Colonic mucosa (tissue), 4 donors: ENCODE measurements at regions not wholly inside any gene's neighbourhood (a gene's known extent, or its start where the extent isn't known, plus 50 kb on each side); places are given as distances from the start of the nearest gene placed in this dataset.
"Not testable (repeated sequence)": the region's sequence is repeated elsewhere in the genome, so short reads cannot be mapped to it uniquely, and the experiment has no call there.

Experiments
- DNase-seq: peaks from one replicate; pipeline ENCODE4 v3.0.0-alpha.2; 2020
- H3K27ac ChIP-seq: fragments of 200-600 bp; one replicate; pipeline ENCODE4 v1.8.0; 2021
- H3K27me3 ChIP-seq: fragments of 200-600 bp; one replicate; pipeline ENCODE4 v1.8.0; 2021
- H3K36me3 ChIP-seq: fragments of 200-600 bp; one replicate; pipeline ENCODE4 v1.8.0; 2021
- H3K4me1 ChIP-seq: fragments of 200-600 bp; one replicate; pipeline ENCODE4 v1.8.0; 2021; ENCODE audit warnings: mild to moderate bottlenecking
- H3K4me3 ChIP-seq: fragments of 200-600 bp; one replicate; pipeline ENCODE4 v1.8.0; 2021
- H3K9ac ChIP-seq, 2 donors: one replicate each; pipeline ENCODE4 v1.7.0; 2013; ENCODE audit warnings: control low read depth in 2 of 2, low read depth in 2 of 2, low read length in 2 of 2
- H3K9me3 ChIP-seq: fragments of 200-600 bp; one replicate; pipeline ENCODE4 v1.8.0; 2021
- CTCF ChIP-seq: fragments of 200-600 bp; IDR thresholded peaks from one replicate; pipeline ENCODE4 v1.8.0; 2022; ENCODE audit warnings: antibody characterized with exemption, mild to moderate bottlenecking
- intact Hi-C: fragments of 100-400 bp; cut with DNase I; formaldehyde crosslinking; loops from one replicate; pipeline ENCODE4 v1.14.1; 2022
- donor health status: healthy.
- donor health status: DM: no; HTN: no; CAD: no.
- donor health status: DM: no; HTN: no; CAD: no.

- no peak overlapping the region for H3K9ac ChIP-seq
- no peak overlapping the region for H3K4me3 ChIP-seq
- TF ChIP-seq CTCF: no peak
- no peak for DNase-seq
- H3K36me3 ChIP-seq: no peaks in the 10 kb centered on the region
- no peak overlapping the region for H3K27ac ChIP-seq
- no peaks in the 10 kb centered on the region for H3K4me1 ChIP-seq
- H3K9me3 ChIP-seq: no peaks in the 10 kb centered on the region
- no peaks in the 10 kb centered on the region for H3K27me3 ChIP-seq
- intact Hi-C loops: no loop called here
Measured at GRCh38 chr21:27953340-27954045, 986.6 kb upstream of the ADAMTS5 start.

GRCh38 chr21:27949093-27949492 lies 982.2 kb upstream of the ADAMTS5 start:
- intact Hi-C loops, H3K27ac ChIP-seq: not testable (repeated sequence)

GRCh38 chr21:27930108-27930767 lies 963.4 kb upstream of the ADAMTS5 start:
- H3K36me3 ChIP-seq: not testable (repeated sequence)

More at GRCh38 chr21:27949093-27949492, 982.2 kb upstream of the ADAMTS5 start:
- H3K9me3 ChIP-seq, H3K27me3 ChIP-seq, DNase-seq, H3K4me1 ChIP-seq, H3K4me3 ChIP-seq, H3K36me3 ChIP-seq, H3K9ac ChIP-seq: not testable (repeated sequence)

GRCh38 chr21:27929179-27929578 lies 962.3 kb upstream of the ADAMTS5 start:
- H3K36me3 ChIP-seq, intact Hi-C loops, DNase-seq, H3K9ac ChIP-seq, H3K4me3 ChIP-seq, H3K27ac ChIP-seq, H3K27me3 ChIP-seq, H3K4me1 ChIP-seq, H3K9me3 ChIP-seq: not testable (repeated sequence)

More at GRCh38 chr21:27930108-27930767, 963.4 kb upstream of the ADAMTS5 start:
- H3K27me3 ChIP-seq, H3K9me3 ChIP-seq, H3K4me1 ChIP-seq, intact Hi-C loops, DNase-seq, H3K27ac ChIP-seq, H3K4me3 ChIP-seq, H3K9ac ChIP-seq: not testable (repeated sequence)

GRCh38 chr21:27928534-27929115 lies 961.7 kb upstream of the ADAMTS5 start:
- H3K9ac ChIP-seq, H3K4me3 ChIP-seq, H3K27ac ChIP-seq, H3K9me3 ChIP-seq, intact Hi-C loops, H3K27me3 ChIP-seq, DNase-seq, H3K4me1 ChIP-seq, H3K36me3 ChIP-seq: not testable (repeated sequence)

GRCh38 chr21:27921421-27921820 lies 954.5 kb upstream of the ADAMTS5 start:
- intact Hi-C loops, H3K4me1 ChIP-seq, H3K27me3 ChIP-seq, DNase-seq, H3K4me3 ChIP-seq, H3K36me3 ChIP-seq, H3K9me3 ChIP-seq, H3K27ac ChIP-seq, H3K9ac ChIP-seq: not testable (repeated sequence)

- intact Hi-C loops, H3K9me3 ChIP-seq, H3K4me3 ChIP-seq, H3K36me3 ChIP-seq, DNase-seq, H3K9ac ChIP-seq, H3K27me3 ChIP-seq, H3K27ac ChIP-seq, H3K4me1 ChIP-seq: not testable (repeated sequence)
Measured at GRCh38 chr21:27917966-27918365, 951.1 kb upstream of the ADAMTS5 start.

- intact Hi-C loops, H3K9me3 ChIP-seq, H3K4me3 ChIP-seq, H3K27me3 ChIP-seq, H3K4me1 ChIP-seq, H3K36me3 ChIP-seq, H3K27ac ChIP-seq, H3K9ac ChIP-seq, DNase-seq: not testable (repeated sequence)
Measured at GRCh38 chr21:27916326-27916725, 949.4 kb upstream of the ADAMTS5 start.

- intact Hi-C loops, H3K27me3 ChIP-seq, H3K9me3 ChIP-seq, H3K9ac ChIP-seq, DNase-seq, H3K36me3 ChIP-seq, H3K4me1 ChIP-seq, H3K4me3 ChIP-seq, H3K27ac ChIP-seq: not testable (repeated sequence)
Measured at GRCh38 chr21:27912133-27912532, 945.2 kb upstream of the ADAMTS5 start.

- H3K27ac ChIP-seq, H3K9ac ChIP-seq, H3K4me3 ChIP-seq, H3K27me3 ChIP-seq, DNase-seq, H3K9me3 ChIP-seq, H3K4me1 ChIP-seq, H3K36me3 ChIP-seq, intact Hi-C loops: not testable (repeated sequence)
Measured at GRCh38 chr21:27909487-27909886, 942.6 kb upstream of the ADAMTS5 start.

- H3K4me1 ChIP-seq, H3K27me3 ChIP-seq, H3K9ac ChIP-seq, H3K27ac ChIP-seq, intact Hi-C loops, DNase-seq, H3K36me3 ChIP-seq, H3K4me3 ChIP-seq, H3K9me3 ChIP-seq: not testable (repeated sequence)
Measured at GRCh38 chr21:27908816-27909215, 941.9 kb upstream of the ADAMTS5 start.

GRCh38 chr21:27902904-27903303 lies 936.0 kb upstream of the ADAMTS5 start:
- DNase-seq, H3K4me3 ChIP-seq: not testable (repeated sequence)

More at GRCh38 chr21:27902904-27903303, 936.0 kb upstream of the ADAMTS5 start:
- H3K27me3 ChIP-seq, H3K9ac ChIP-seq, H3K27ac ChIP-seq, H3K36me3 ChIP-seq, intact Hi-C loops, H3K9me3 ChIP-seq, H3K4me1 ChIP-seq: not testable (repeated sequence)
